RWPE1 (cell line): ENCODE measurements at regions not wholly inside any gene's neighbourhood (a gene's known extent, or its start where the extent isn't known, plus 50 kb on each side); places are given as distances from the start of the nearest gene placed in this dataset.
"Not testable (repeated sequence)": the region's sequence is repeated elsewhere in the genome, so short reads cannot be mapped to it uniquely, and the experiment has no call there.

Source experiments
- CTCF ChIA-PET: fragments of 350-600 bp; sonication (Branson Sonifier 250); formaldehyde crosslinking; extraction: SDS; loops from one replicate; lab custom pipeline; 2021; lab: Yijun Ruan, JAX
- POLR2A ChIA-PET: fragments of 400-600 bp; formaldehyde crosslinking; extraction: SDS; loops from one replicate; lab custom pipeline; 2020; ENCODE audit warnings: antibody characterized with exemption; ENCODE audit not compliant: low non-redundant PET; lab: Yijun Ruan, JAX
- DNase-seq: peaks from one replicate; pipeline ENCODE4 v3.0.0; 2012; ENCODE audit warnings: low spot score
- H3K27ac ChIP-seq: fragments of 450-650 bp; 2 replicates; pipeline ENCODE4 v1.5.1; 2017
- TF ChIP-seq, protein P1 (sequence below): fragments of 450-650 bp; conservative IDR thresholded peaks from 2 replicates; pipeline ENCODE4 v1.5.1; 2017; ENCODE audit warnings: low read depth, mild to moderate bottlenecking

- TF ChIP-seq, protein P1, sequence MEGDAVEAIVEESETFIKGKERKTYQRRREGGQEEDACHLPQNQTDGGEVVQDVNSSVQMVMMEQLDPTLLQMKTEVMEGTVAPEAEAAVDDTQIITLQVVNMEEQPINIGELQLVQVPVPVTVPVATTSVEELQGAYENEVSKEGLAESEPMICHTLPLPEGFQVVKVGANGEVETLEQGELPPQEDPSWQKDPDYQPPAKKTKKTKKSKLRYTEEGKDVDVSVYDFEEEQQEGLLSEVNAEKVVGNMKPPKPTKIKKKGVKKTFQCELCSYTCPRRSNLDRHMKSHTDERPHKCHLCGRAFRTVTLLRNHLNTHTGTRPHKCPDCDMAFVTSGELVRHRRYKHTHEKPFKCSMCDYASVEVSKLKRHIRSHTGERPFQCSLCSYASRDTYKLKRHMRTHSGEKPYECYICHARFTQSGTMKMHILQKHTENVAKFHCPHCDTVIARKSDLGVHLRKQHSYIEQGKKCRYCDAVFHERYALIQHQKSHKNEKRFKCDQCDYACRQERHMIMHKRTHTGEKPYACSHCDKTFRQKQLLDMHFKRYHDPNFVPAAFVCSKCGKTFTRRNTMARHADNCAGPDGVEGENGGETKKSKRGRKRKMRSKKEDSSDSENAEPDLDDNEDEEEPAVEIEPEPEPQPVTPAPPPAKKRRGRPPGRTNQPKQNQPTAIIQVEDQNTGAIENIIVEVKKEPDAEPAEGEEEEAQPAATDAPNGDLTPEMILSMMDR = no peak
- CTCF ChIA-PET = interaction anchor here (0.5 kb wide), 1 partner anchor 81 kb away, joined by 4 read pairs; no protein-coding TSS in a partner anchor
- DNase-seq = no peak
- POLR2A ChIA-PET = no interaction called here
- H3K27ac ChIP-seq = no peak overlapping the region
Observed at GRCh38 chr6:112946051-112946450, 598.9 kb downstream of the RFPL4B start.

DNA sequence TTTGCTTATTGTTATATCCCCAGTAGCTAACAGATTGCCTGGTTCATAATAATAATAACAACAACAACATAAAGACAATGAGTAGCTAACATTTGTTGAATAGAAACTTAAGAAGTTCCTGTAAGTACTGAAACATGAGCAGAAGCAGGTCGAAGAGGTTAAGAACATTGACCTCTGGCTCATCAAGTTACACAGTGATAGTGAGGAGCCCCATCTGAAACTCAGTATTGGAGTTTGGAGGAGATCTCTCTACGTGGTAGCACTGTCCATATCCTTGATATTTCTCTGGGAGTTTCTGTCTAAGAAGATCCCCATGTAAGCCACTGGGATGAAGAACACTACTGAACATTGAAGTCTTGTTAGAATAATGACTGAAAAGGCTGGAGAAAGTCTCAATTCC, 600.4 kb downstream of the RFPL4B start:
- no peak overlapping the region for H3K27ac ChIP-seq
- TF ChIP-seq, protein P1 = no peak
- ChIA-PET CTCF (no interaction called here), POLR2A (interaction anchor here (0.6 kb wide), 1 partner anchor 53 kb away, joined by 3 read pairs; no protein-coding TSS in a partner anchor)
- no peak for DNase-seq

DNA sequence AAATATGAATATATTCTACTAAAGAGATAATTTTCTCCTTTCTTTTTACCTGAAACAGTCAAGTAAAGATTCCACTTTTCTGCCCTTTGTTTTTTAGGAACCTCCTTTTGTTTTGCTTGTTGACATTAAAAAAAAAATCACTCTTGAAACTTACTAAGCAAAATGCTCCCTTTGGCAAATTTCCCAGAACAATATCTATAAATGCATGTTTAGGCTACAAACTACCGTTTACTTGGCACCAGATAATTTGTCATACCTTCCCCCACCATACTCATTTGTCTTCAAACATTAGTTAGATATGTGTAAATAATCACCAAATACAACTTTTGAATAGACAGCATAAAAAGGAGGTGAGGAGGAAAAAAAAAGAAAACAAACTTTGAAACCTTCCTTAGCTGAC, 604.7 kb downstream of the RFPL4B start:
- H3K27ac ChIP-seq = no peak overlapping the region
- ChIA-PET POLR2A (no interaction called here), CTCF (interaction anchor here (0.6 kb wide), 1 partner anchor 817 kb away, joined by 4 read pairs; no protein-coding TSS in a partner anchor)
- no peak for DNase-seq
- TF ChIP-seq, protein P1 = no peak

DNA sequence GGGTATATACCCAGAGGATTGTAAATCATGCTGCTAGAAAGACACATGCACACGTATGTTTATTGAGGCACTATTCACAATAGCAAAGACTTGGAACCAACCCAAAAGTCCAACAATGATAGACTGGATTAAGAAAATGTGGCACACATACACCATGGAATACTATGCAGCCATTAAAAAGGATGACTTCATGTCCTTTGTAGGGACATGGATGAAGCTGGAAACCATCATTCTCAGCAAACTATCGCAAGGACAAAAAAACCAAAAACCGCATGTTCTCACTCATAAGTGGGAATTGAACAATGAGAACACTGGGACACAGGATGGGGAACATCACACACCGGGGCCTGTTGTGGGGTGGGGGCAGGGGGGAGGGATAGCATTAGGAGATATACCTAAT, 608.6 kb downstream of the RFPL4B start:
- POLR2A ChIA-PET, CTCF ChIA-PET, DNase-seq, H3K27ac ChIP-seq: not testable (repeated sequence)

DNA sequence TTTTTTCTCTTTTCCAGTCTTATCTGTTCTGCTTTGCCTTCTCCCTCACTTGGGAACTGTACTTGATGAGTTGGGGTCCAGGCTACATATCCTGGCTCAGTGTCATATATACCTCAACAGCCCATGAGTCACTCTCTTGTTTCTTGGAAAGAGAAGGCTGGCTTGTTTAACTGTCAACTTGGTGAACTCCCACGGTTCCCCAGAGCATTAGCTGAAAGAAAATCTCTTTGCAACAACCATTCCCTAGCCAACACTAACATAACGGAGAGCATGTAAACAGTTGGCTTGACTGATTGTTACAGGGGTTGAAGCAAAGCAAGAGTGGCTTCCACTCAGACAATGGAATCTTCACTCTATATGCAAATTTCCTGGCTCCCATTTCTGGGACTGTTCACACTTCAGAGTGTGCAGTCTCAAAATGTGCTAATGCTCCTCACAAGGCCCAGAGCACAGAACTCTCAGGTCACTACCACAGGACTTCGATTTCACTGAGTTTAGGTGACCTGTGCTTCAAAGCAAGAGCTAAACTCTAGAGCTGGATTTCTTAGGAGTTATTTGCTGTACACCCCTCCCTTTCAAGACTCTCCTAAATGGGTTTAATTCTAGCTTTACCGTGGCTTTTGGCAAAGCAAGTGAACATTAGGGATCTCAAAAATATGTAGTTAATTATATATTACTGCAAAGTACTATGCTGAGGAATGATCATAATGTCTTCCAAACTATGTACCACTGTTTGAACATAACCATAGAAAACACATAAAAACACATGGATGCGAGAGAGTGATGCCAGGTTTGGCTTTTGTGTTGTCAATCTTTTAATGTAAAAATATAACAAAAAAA, 609.8 kb downstream of the RFPL4B start:
- no peak for DNase-seq
- ChIA-PET CTCF (no interaction called here), POLR2A (no interaction called here)
- TF ChIP-seq, protein P1 = no peak
- no peak overlapping the region for H3K27ac ChIP-seq

DNA sequence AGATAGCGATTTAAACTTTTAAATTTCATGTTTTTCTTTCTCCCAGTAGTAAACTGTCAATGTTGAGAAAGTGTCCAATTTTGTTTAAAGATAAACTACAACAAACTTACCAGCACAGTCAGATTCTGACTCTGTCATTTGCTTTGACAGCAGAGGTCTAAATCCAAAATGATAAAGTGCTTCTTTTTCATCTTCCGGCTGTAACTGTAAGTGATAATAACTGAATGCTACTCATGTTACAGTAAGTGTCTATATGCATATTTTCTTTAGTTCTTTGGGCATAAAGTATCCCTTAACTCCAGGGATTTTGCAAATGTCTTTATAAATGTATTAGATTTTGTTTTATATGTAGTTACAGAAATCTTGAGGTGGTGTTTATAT, 610.4 kb downstream of the RFPL4B start:
- no peak for DNase-seq
- no peak overlapping the region for H3K27ac ChIP-seq
- TF ChIP-seq, protein P1 = no peak
- ChIA-PET CTCF (no interaction called here), POLR2A (no interaction called here)

- CTCF ChIA-PET, POLR2A ChIA-PET, DNase-seq, H3K27ac ChIP-seq: not testable (repeated sequence)
Observed at GRCh38 chr6:112960130-112960529, 613.0 kb downstream of the RFPL4B start.
